Tibial nerve (tissue), 4 donors: ENCODE measurements at regions not wholly inside any gene's neighbourhood (a gene's known extent, or its start where the extent isn't known, plus 50 kb on each side); places are given as distances from the start of the nearest gene placed in this dataset.

Source experiments
- DNase-seq, 2 donors: peaks; one replicate each; pipeline ENCODE4 v3.0.0-alpha.2; 2019; ENCODE audit warnings: low spot score in 2 of 2
- H3K27ac ChIP-seq, 4 donors: fragments of 200-600 bp; sonication (generic) in 3 of 4; one replicate each; pipeline ENCODE4 v1.5.1; 2017 to 2019; ENCODE audit warnings: mild to moderate bottlenecking in 1 of 4
- H3K27me3 ChIP-seq, 2 donors: fragments of 200-600 bp; sonication (generic) in 1 of 2; one replicate each; pipeline versions ENCODE4 v1.5.1 to v1.6.0; 2017 to 2019
- H3K36me3 ChIP-seq, 3 donors: fragments of 200-600 bp; sonication (generic); one replicate each; pipeline ENCODE4 v1.5.1; 2018 to 2019
- H3K4me1 ChIP-seq, 4 donors: fragments of 200-600 bp; sonication (generic) in 3 of 4; one replicate each; pipeline ENCODE4 v1.5.1; 2017 to 2019
- H3K4me3 ChIP-seq, 4 donors: fragments of 200-600 bp; sonication (generic) in 3 of 4; one replicate each; pipeline ENCODE4 v1.5.1; 2017 to 2019; ENCODE audit warnings: mild to moderate bottlenecking in 1 of 4, moderate library complexity in 1 of 4
- H3K9me3 ChIP-seq, 4 donors: fragments of 200-600 bp; sonication (generic) in 3 of 4; one replicate each; pipeline ENCODE4 v1.5.1; 2017 to 2019
- CTCF ChIP-seq, 5 experiments: fragments of 200-600 bp in 3 of 5; fragments of 450-650 bp in 2 of 5; sonication (generic) in 3 of 5; IDR thresholded peaks; one replicate each; pipeline ENCODE4 v1.5.1; 2016 to 2019; ENCODE audit warnings: antibody characterized with exemption in 5 of 5, mild to moderate bottlenecking in 3 of 5, moderate library complexity in 2 of 5
- EP300 ChIP-seq, 2 donors: sonication (generic); formaldehyde crosslinking; IDR thresholded peaks; one replicate each; pipeline ENCODE4 v1.6.1; 2017; ENCODE audit warnings: antibody characterized with exemption in 2 of 2, mild to moderate bottlenecking in 1 of 2
- POLR2A ChIP-seq, 2 donors: fragments of 450-650 bp; IDR thresholded peaks; one replicate each; pipeline ENCODE4 v1.6.1; 2017; ENCODE audit warnings: antibody characterized with exemption in 2 of 2, mild to moderate bottlenecking in 2 of 2, moderate library complexity in 2 of 2
- whole genome bisulfite sequencing, 2 donors: methylation state at CpG; one replicate each; pipeline ENCODE4 v1.1.5; 2018; 5-methylcytosine and 5-hydroxymethylcytosine counted together

- H3K4me3 ChIP-seq = no peak overlapping the region
- no peak for TF ChIP-seq POLR2A (IDR thresholded peaks at IDR 0.05)
- TF ChIP-seq EP300 (IDR thresholded peaks at IDR 0.05) = no peak
- TF ChIP-seq CTCF (IDR thresholded peaks at IDR 0.05) = no peak
- no peak overlapping the region for H3K27ac ChIP-seq
- no peaks in the 10 kb centered on the region for H3K36me3 ChIP-seq
- DNase-seq = no peak
- no peaks in the 10 kb centered on the region for H3K27me3 ChIP-seq
- peaks cover 0 to 17% (median 0%) of the 10 kb centered on the region in 4 donors for H3K9me3 ChIP-seq
- H3K4me1 ChIP-seq = no peaks in the 10 kb centered on the region
- WGBS, 2 donors = 78 to 85% methylated on average over 11 to 14 of the region's 14 CpGs
These were observed 140.3 kb downstream of the CDC5L start for GRCh38 chr6:44527583-44528369.

- no peaks in the 10 kb centered on the region for H3K27me3 ChIP-seq
- H3K4me3 ChIP-seq = no peak overlapping the region
- DNase-seq = no peak
- peaks cover 0 to 14% (median 0%) of the 10 kb centered on the region in 4 donors for H3K9me3 ChIP-seq
- H3K27ac ChIP-seq = no peak overlapping the region
- no peaks in the 10 kb centered on the region for H3K36me3 ChIP-seq
- no peak for TF ChIP-seq EP300 (IDR thresholded peaks at IDR 0.05)
- no peak for TF ChIP-seq POLR2A (IDR thresholded peaks at IDR 0.05)
- no peak for TF ChIP-seq CTCF (IDR thresholded peaks at IDR 0.05)
- no peaks in the 10 kb centered on the region for H3K4me1 ChIP-seq
- 93 to 94% methylated on average over 3 to 5 of the region's 5 CpGs for WGBS, 2 donors
These were observed 140.8 kb downstream of the CDC5L start for GRCh38 chr6:44528370-44528644.

GRCh38 chr6:44528716-44529115, 141.2 kb downstream of the CDC5L start:
- no peaks in the 10 kb centered on the region for H3K4me1 ChIP-seq
- no peak for DNase-seq
- no peaks in the 10 kb centered on the region for H3K27me3 ChIP-seq
- 98 to 100% methylated on average over 2 of the region's 2 CpGs for WGBS, 2 donors
- no peaks in the 10 kb centered on the region for H3K36me3 ChIP-seq
- no peak overlapping the region for H3K27ac ChIP-seq
- H3K4me3 ChIP-seq = no peak overlapping the region
- peaks cover 0 to 14% (median 0%) of the 10 kb centered on the region in 4 donors for H3K9me3 ChIP-seq
- no peak for TF ChIP-seq EP300 (IDR thresholded peaks at IDR 0.05)
- TF ChIP-seq CTCF (IDR thresholded peaks at IDR 0.05) = no peak
- no peak for TF ChIP-seq POLR2A (IDR thresholded peaks at IDR 0.05)

GRCh38 chr6:44529146-44529905, 141.8 kb downstream of the CDC5L start:
- peaks cover 0 to 10% (median 0%) of the 10 kb centered on the region in 4 donors for H3K9me3 ChIP-seq
- H3K27me3 ChIP-seq = no peaks in the 10 kb centered on the region
- DNase-seq = no peak
- no peak for TF ChIP-seq POLR2A (IDR thresholded peaks at IDR 0.05)
- TF ChIP-seq EP300 (IDR thresholded peaks at IDR 0.05) = no peak
- TF ChIP-seq CTCF (IDR thresholded peaks at IDR 0.05) = no peak
- H3K4me3 ChIP-seq = no peak overlapping the region
- no peaks in the 10 kb centered on the region for H3K36me3 ChIP-seq
- no peaks in the 10 kb centered on the region for H3K4me1 ChIP-seq
- no peak overlapping the region for H3K27ac ChIP-seq
- whole genome bisulfite sequencing, 2 donors = 54 to 57% methylated on average over 11 of the region's 11 CpGs

GRCh38 chr6:44530209-44530909, 142.9 kb downstream of the CDC5L start:
- no peak for DNase-seq
- WGBS, 2 donors = 81 to 91% methylated on average over 8 of the region's 8 CpGs

More at GRCh38 chr6:44530209-44530909, 142.9 kb downstream of the CDC5L start:
- H3K27me3 ChIP-seq = no peaks in the 10 kb centered on the region
- H3K4me3 ChIP-seq = no peak overlapping the region
- TF ChIP-seq CTCF (IDR thresholded peaks at IDR 0.05) = no peak
- no peak for TF ChIP-seq POLR2A (IDR thresholded peaks at IDR 0.05)
- TF ChIP-seq EP300 (IDR thresholded peaks at IDR 0.05) = no peak
- no peaks in the 10 kb centered on the region for H3K9me3 ChIP-seq
- H3K27ac ChIP-seq = no peak overlapping the region
- H3K4me1 ChIP-seq = no peaks in the 10 kb centered on the region
- H3K36me3 ChIP-seq = no peaks in the 10 kb centered on the region
